ENCODE measurements at regions not wholly inside any gene's neighbourhood (a gene's known extent, or its start where the extent isn't known, plus 50 kb on each side); places are given as distances from the start of the nearest gene placed in this dataset.

GRCh38 chr15:96687388-96688107, 357.0 kb downstream of the NR2F2 start:
- no peak for DNase-seq

GRCh38 chr15:96690733-96691132, 360.2 kb downstream of the NR2F2 start:
- no peak for DNase-seq

DNA sequence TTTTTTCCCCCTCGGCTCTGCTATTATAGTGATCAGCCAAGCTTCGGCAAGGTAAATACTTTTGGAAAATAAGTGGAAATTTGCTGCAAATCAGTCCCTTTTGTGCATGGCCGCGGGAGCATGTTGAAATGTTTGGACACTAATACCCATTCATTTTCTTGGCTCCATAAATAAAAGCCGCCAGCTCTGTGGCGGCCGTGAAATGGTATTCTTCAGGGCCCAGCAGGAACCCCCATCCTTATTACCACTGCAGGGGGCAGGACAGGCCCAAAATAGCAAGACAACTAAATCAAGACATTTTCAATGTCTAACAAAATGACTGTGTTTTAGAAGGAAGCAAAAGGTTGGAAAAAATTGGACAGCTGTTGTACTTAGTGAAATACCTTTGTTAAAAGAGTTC, 362.3 kb downstream of the NR2F2 start:
- peak; percentile 88 to 94 for DNase-seq

DNA sequence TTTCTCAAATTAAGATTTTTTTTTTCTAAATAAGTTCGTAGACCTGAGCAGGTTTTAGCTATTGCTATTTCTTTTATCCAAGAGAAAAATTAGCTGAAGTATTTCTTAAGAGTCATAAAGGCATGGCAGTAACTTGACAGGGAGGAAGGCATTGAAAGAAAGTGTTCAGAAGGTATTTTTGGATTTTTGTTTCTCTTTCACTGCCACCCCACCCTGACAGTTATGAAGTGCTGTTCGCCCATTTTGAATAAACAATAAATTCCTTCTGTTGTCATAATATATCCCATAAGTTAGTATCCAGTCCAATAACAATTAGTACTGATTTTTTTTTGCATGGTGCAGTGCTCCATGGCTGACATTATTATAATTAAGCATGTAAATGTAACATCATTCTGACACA, 363.0 kb downstream of the NR2F2 start:
- DNase-seq: no peak

GRCh38 chr15:96693990-96694517, 363.6 kb downstream of the NR2F2 start:
- DNase-seq: no peak

DNA sequence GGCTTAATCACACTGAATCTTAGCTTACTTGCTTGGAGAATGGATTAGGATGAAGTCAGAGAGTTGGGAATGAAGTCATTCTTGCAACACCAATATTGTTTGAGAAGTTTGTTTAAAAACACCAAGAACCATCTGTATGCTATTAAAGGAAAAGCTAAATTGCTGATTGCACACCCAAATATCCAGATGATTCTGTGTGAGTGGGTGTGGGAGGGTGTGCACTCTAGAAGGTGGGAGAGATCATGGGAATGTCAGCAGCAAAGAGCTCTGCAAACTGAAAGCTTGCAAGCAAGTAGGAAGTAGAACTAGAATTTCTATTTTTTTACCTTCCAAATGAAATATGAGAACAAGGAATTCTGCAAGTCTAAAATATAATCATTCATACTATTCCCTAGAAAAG, 364.9 kb downstream of the NR2F2 start:
- no peak for DNase-seq

DNA sequence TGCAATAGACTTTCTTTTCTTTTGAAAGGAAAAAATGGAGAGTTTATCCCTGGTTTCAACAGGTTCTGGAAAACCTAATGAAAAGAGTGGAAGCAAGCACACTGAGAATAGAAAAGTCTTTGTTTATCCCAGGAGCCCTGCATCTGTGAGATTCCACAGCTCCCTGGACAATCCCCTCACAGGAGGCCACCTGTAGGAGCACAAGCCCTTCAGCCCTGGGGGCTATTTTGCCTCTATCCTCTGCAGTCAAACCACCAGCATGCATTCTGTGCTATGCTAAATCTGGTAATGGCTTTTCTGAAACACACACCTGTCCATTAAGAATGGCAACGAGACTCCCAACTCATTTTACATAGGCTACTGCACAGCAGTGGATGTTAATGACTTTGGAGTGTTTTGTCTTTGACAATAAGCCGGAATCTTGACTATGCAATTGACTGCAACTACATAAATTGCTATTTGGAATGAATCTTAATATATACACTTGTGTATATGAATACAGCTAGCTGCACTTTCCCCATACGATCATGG, 369.4 kb downstream of the NR2F2 start:
- DNase-seq: peak; percentile 79 to 96

GRCh38 chr15:96700555-96700954, 370.1 kb downstream of the NR2F2 start:
- peak; percentile 47 to 90 for DNase-seq

DNA sequence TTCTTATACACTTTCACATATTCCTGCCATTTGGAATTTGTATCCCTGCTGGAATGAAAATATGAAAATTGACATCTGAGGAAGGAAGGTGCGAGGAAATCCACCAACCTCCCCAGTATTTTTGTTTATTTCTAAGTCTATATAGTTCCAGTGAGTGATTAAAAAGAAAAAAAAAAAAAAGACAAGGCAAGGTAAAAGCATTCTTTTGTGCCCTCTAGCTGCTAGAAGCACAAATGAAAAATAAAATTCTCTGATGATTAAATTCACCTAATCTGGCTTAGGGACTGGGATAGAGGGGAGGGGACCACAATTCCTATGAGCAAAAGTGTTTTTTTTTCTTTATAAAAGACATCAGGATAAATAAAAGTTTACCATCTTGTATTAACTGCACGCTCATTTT, 370.9 kb downstream of the NR2F2 start:
- DNase-seq: no peak

GRCh38 chr15:96701877-96702276, 371.4 kb downstream of the NR2F2 start:
- no peak for DNase-seq

GRCh38 chr15:96702589-96702988, 372.1 kb downstream of the NR2F2 start:
- no peak for DNase-seq

- DNase-seq: peak in 1 of 2 experiments; percentile 22
Measured at GRCh38 chr15:96703091-96703490, 372.6 kb downstream of the NR2F2 start.

DNA sequence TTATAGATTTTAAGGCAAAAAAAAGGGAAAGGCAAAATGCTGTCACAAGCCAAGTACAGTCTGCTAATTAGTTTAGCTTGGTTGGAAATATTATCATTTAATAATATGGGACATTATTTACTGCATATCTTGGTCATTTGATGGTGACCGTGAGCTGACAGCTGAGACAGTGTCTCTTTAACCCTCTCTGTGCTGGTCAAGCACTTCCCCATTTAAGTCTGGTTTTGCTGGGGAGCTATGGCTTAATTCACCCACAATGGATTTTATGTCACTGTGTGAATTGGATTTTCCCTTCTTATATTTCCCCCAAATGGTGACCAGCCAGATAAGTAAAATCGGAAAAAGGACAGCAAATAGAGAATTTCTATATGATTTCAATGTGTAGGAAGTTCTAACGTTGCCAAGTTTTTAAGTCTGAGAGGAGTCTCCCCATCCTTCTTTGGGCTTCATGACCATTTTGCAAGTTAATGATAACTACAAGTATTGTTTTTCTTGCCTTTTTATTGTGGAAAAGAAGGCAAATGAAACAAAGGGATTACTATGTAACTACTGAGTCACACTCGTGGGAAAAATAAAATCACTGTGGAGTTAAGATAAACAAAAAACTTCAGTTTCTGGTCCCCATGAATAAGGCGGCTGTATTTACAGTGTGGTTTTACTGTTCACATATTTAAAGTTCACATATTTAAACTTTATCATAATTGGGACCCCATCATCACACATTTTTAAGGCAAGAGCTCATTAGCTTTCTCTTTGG, 373.5 kb downstream of the NR2F2 start:
- no peak for DNase-seq

- no peak for DNase-seq
Measured at GRCh38 chr15:96716075-96716474, 385.6 kb downstream of the NR2F2 start.

DNA sequence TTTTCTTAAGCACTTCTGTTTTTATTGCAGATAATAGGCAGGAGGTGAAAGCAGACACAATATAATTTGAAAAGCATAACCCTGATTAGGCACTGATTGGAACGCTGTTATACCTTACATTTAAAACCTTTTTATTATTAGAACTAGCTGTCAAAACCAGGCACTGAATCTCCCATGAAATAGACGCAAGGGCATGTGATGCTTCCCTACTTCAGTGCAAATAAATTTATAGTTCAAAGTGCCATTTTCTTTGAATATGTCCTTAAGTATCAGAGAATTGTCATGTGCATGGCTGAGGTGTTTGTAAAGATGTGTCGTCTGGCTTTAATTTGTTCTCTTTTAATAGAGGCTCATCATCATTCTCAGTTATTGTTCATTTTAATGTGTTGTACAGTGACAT, 386.0 kb downstream of the NR2F2 start:
- no peak for DNase-seq

- DNase-seq: no peak
Measured at GRCh38 chr15:96720251-96720650, 389.8 kb downstream of the NR2F2 start.

DNA sequence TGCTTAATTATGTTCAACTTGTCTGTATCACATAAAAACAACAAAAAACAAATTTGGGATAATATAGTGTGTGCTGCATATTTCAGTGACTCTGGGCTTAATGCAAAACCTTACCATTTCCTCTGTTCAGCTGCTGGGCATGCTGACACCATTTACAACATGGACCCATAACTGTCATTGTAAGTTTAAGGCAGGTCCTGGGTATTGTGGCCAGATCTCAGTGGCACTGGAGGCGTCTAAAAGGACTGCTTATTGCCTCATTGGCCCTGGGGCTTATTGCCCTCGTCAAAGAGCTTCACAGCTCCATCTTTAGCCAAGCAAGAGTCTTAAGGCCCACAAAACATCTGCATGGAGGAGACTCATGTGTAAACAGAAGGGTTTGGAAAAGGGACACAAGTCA, 390.2 kb downstream of the NR2F2 start:
- DNase-seq: no peak

- peak; percentile 37 to 82 for DNase-seq
Measured at GRCh38 chr15:96728591-96728990, 398.1 kb downstream of the NR2F2 start.

GRCh38 chr15:96732704-96733103, 402.2 kb downstream of the NR2F2 start:
- no peak for DNase-seq

DNA sequence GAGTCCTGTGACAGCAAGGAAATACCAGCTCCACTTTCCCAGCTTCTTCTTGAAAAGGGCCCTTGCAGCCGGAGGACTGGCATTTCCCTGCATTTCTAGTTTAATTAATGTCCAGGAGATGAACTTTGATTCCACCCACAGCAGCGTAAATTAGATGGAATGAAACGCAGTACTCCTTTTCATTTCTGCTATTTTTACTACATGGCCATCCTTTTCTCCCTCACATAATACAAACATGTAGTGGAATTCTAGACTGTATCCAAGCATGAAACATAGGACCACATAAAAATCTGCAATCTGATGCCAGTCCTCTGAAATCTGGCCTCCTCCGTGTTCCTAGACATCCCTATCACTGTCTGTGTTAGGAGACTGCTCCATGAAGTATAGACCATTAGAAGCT, 403.2 kb downstream of the NR2F2 start:
- no peak for DNase-seq

DNA sequence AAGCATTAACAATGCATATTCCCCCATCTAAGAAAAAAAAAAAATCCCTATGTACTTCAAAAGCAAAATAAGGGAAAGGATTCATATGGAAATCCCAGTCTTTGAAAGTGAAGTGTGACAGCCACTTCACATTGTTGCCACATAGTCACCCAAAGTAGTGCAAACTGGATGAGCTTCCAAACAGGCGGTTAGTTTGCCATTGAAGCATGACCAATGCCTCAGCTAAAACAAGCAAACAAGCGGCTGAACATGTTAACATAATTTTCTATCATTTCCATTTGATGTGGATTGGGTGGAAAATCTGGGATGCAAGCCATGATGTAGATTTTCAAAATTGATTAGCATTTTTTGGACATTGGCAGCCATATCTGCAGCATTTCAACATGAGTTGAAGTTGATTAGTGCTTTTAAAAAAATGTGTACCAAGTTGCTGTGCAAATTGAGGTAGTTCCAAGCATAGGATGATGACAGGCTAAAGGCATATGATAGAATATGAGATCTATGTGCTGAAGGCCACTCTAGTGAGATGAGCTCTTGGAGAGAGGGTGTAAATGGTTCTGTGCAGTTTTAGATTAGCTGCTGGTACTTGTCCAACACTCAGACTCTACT, 405.2 kb downstream of the NR2F2 start:
- DNase-seq: peak in 1 of 2 experiments; percentile 15

- no peak for DNase-seq
Measured at GRCh38 chr15:96736384-96736783, 405.9 kb downstream of the NR2F2 start.

- DNase-seq: no peak
Measured at GRCh38 chr15:96737408-96737807, 406.9 kb downstream of the NR2F2 start.

DNA sequence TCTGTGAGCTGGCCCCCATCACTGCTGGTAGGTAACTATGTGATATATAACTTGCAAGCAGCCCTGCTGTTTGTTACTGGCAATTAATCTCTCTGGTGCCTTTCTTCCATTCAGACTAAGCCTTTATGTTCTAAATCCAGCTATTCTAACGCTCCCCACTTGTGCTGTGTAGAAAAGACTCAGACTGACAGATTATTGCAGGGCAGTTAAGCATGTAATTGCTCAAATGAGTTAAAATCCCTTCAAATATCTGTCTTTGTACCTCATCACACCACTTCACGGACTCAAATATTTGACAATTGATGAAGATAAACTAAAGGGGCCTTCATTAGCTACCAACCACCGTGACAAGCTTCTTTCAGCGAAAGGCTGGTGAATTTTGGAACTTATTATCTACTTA, 416.2 kb downstream of the NR2F2 start:
- DNase-seq: peak; percentile 16 to 85

Data from NCI-H2081 (cell line).